ENCODE measurements at regions not wholly inside any gene's neighbourhood (a gene's known extent, or its start where the extent isn't known, plus 50 kb on each side); places are given as distances from the start of the nearest gene placed in this dataset.

GRCh38 chrX:7603387-7603786, 239.6 kb upstream of the VCX start:
- TF ChIP-seq CTCF (IDR thresholded peaks at IDR 0.05) (no peak), POLR2AphosphoS2 (conservative IDR thresholded peaks at IDR 0.05; ENCODE audit: low read length) (no peak), CBX8 (IDR thresholded peaks at IDR 0.05) (no peak), BHLHE40 (IDR thresholded peaks at IDR 0.05; ENCODE audit: low read depth, low read length) (no peak)
